Loucy (cell line): ENCODE measurements at regions not wholly inside any gene's neighbourhood (a gene's known extent, or its start where the extent isn't known, plus 50 kb on each side); places are given as distances from the start of the nearest gene placed in this dataset.

Experiments used
- CTCF ChIP-seq: fragments of 200-600 bp; sonication (generic); conservative IDR thresholded peaks from 2 replicates; pipeline ENCODE4 v1.5.1; 2014; ENCODE audit warnings: mild to moderate bottlenecking, antibody characterized with exemption, low read length
- EZH2phosphoT487 ChIP-seq: fragments of 200-600 bp; IDR thresholded peaks from 2 replicates; pipeline ENCODE4 v1.6.1; 2018; ENCODE audit warnings: antibody characterized with exemption, mild to moderate bottlenecking, moderate library complexity, borderline replicate concordance

GRCh38 chr19:30701178-30701577 is 329.0 kb downstream of the ZNF536 start:
- no peak for TF ChIP-seq CTCF
- no peak for TF ChIP-seq EZH2phosphoT487
